ENCODE measurements at regions not wholly inside any gene's neighbourhood (a gene's known extent, or its start where the extent isn't known, plus 50 kb on each side); places are given as distances from the start of the nearest gene placed in this dataset.

DNA sequence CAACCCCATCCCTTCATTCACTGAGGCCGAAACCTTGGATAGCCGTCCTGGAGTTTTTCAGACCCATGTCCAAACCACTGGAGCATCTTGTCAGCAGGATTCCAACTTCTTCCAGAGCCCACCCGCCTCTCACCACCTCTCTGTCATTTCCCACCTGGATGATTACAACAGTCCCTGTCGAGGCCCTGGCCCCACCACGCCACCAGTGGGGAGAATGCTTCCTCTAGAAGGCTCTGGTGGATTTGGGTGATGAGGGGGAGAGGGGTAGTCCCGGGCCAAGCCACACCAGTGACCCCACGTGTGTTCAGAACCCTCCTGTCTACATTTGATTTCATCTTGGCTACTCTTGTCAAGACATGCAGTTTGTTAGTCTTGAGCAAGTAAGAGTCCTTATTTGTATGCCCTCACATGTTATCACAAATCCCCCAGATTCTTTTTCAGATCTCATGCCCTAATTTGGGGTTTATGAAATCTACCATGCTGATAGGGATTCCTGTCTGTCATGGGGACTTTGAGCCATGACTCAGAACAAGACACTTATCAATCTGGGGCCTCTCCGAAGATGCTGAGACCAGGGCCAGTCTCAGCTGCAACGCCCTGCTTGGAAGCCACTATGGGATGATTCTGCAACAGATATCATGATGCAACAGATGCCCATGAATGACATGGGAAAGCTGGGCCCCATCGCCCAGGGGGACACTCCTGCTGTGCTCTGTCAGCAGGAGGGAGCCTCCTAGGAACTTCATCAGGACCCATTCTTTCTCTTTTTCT is 186.1 kb downstream of the ZFP36L2 start:
- BruUV-seq (replicated peaks) = no TSS peak
- Mint-ChIP-seq H3K9me3 (ENCODE audit: low read depth, unreplicated experiment) (no peaks in the 10 kb centered on the region), H3K36me3 (ENCODE audit: insufficient read depth, unreplicated experiment) (no peaks in the 10 kb centered on the region), H3K4me3 (ENCODE audit: low read depth, unreplicated experiment) (no peak overlapping the region), H3K27ac (ENCODE audit: unreplicated experiment) (no peak overlapping the region), H3K27me3 (ENCODE audit: unreplicated experiment) (no peaks in the 10 kb centered on the region), H3K4me1 (ENCODE audit: low read depth, unreplicated experiment) (peaks cover 10% of the 10 kb centered on the region)
- CTCF ChIA-PET = no interaction called here
- no peak for DNase-seq
- TF ChIP-seq, protein P1, sequence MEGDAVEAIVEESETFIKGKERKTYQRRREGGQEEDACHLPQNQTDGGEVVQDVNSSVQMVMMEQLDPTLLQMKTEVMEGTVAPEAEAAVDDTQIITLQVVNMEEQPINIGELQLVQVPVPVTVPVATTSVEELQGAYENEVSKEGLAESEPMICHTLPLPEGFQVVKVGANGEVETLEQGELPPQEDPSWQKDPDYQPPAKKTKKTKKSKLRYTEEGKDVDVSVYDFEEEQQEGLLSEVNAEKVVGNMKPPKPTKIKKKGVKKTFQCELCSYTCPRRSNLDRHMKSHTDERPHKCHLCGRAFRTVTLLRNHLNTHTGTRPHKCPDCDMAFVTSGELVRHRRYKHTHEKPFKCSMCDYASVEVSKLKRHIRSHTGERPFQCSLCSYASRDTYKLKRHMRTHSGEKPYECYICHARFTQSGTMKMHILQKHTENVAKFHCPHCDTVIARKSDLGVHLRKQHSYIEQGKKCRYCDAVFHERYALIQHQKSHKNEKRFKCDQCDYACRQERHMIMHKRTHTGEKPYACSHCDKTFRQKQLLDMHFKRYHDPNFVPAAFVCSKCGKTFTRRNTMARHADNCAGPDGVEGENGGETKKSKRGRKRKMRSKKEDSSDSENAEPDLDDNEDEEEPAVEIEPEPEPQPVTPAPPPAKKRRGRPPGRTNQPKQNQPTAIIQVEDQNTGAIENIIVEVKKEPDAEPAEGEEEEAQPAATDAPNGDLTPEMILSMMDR (IDR thresholded peaks at IDR 0.05; ENCODE audit: unreplicated experiment) = no peak
- intact Hi-C loops (cut with micrococcal nuclease; ENCODE audit: unreplicated experiment) = no loop called here

DNA sequence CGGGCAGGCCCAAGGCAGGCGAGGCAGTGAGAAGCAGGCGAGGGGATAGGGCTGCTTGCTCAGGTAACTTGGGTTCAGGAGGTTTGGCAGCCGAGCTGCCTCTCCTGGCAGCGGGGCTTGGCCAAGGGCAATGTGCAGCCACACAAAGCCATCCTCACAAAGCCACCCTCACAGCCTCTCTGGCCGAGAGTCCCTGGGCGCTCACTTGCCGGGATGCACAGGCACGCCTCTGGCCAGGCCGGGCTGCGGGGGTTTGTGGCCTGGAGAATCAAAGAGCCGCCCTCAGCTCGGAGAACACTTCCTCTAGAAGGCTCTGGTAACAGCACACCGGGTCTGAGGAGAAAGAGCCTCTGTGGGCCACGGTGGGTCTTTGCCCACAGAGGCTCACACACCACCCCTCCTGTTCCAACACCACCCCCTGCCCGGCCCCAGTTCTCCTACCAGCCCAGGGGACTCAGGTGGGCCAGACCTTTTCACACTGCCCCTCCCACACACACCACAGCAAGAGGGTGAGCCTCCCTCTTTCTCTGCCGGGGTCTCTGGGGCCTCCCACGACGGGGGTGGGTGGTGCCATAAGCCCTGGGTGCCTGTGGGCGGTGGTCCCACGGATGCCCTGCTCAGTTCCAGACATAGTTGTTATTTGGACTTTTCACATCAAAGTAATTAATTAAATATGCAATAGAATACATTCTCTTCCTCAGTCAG is 186.9 kb downstream of the ZFP36L2 start:
- intact Hi-C loops (cut with micrococcal nuclease; ENCODE audit: unreplicated experiment) = no loop called here
- Mint-ChIP-seq H3K27me3 (ENCODE audit: unreplicated experiment) (no peaks in the 10 kb centered on the region), H3K4me3 (ENCODE audit: low read depth, unreplicated experiment) (no peak overlapping the region), H3K4me1 (ENCODE audit: low read depth, unreplicated experiment) (peaks cover 10% of the 10 kb centered on the region), H3K27ac (ENCODE audit: unreplicated experiment) (no peak overlapping the region), H3K36me3 (ENCODE audit: insufficient read depth, unreplicated experiment) (no peaks in the 10 kb centered on the region), H3K9me3 (ENCODE audit: low read depth, unreplicated experiment) (no peaks in the 10 kb centered on the region)
- TF ChIP-seq, protein P1 (IDR thresholded peaks at IDR 0.05; ENCODE audit: unreplicated experiment) = no peak
- CTCF ChIA-PET = no interaction called here
- DNase-seq = no peak
- BruUV-seq (replicated peaks) = no TSS peak

DNA sequence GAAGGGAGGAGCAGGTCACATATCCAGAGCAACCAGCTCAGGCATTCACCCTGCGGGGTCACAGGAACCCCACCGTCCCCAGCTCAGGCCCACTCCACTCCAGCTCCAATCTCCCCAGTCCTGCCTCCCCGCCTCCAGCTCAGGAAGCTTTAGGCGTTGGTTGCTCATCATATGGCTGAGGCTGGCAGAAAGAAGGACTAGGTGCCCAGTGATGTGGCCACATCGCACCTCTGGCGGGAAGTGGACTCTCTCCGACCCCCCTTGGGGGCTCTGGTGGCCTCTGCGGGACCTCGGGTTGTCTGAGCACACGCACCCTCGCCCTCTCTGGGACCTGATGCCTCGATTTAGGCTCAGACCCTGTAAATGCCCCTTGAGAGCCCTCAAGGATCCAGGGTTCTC is 187.7 kb downstream of the ZFP36L2 start:
- intact Hi-C loops (cut with micrococcal nuclease; ENCODE audit: unreplicated experiment) = no loop called here
- peaks cover 10% of the 10 kb centered on the region for H3K4me1 Mint-ChIP-seq (ENCODE audit: low read depth, unreplicated experiment)
- H3K36me3 Mint-ChIP-seq (ENCODE audit: insufficient read depth, unreplicated experiment) = no peaks in the 10 kb centered on the region
- CTCF ChIA-PET = no interaction called here
- H3K27me3 Mint-ChIP-seq (ENCODE audit: unreplicated experiment) = no peaks in the 10 kb centered on the region
- no peaks in the 10 kb centered on the region for H3K9me3 Mint-ChIP-seq (ENCODE audit: low read depth, unreplicated experiment)
- H3K27ac Mint-ChIP-seq (ENCODE audit: unreplicated experiment) = no peak overlapping the region
- TF ChIP-seq, protein P1 (IDR thresholded peaks at IDR 0.05; ENCODE audit: unreplicated experiment) = no peak
- no TSS peak for BruUV-seq (replicated peaks)
- no peak for DNase-seq
- no peak overlapping the region for H3K4me3 Mint-ChIP-seq (ENCODE audit: low read depth, unreplicated experiment)

DNA sequence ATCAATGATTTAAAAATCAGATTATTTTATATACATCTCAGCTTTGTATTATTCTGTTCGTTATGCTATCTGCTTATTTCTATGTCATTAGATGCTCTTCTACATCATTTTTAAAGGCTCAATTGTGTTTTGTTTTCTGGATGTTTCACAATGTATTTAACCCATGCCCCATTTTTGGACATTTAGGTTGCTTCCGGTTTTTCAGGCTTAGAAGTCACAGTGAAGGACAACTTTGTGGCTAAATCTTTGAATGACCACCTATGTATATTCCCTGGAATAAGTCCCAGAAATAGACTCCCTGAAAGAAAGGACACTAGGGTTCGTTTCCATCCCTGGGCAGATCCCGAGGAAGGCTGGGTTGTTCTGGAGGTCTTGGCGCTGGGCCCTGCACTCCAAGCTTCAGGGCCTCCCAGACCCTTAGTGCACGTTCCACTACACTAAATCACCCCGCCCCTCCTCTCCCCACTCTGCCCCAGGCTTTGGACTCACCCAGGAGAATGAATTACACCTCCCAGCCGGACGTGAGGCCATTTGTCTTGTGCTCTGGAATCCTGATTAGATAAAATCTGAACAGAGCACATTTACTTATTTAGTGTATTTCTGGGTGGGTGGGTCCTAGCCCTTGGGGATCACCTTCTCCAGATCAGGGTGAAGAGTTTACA is 188.2 kb downstream of the ZFP36L2 start:
- no peak for DNase-seq
- intact Hi-C loops (cut with micrococcal nuclease; ENCODE audit: unreplicated experiment) = no loop called here
- CTCF ChIA-PET = interaction anchor here (1.2 kb wide), 1 partner anchor 13 kb away, joined by 4 read pairs; no protein-coding TSS in a partner anchor
- H3K9me3 Mint-ChIP-seq (ENCODE audit: low read depth, unreplicated experiment) = no peaks in the 10 kb centered on the region
- H3K4me3 Mint-ChIP-seq (ENCODE audit: low read depth, unreplicated experiment) = no peak overlapping the region
- no peaks in the 10 kb centered on the region for H3K27me3 Mint-ChIP-seq (ENCODE audit: unreplicated experiment)
- peaks cover 10% of the 10 kb centered on the region for H3K4me1 Mint-ChIP-seq (ENCODE audit: low read depth, unreplicated experiment)
- TF ChIP-seq, protein P1 (IDR thresholded peaks at IDR 0.05; ENCODE audit: unreplicated experiment) = no peak
- BruUV-seq (replicated peaks) = no TSS peak
- H3K27ac Mint-ChIP-seq (ENCODE audit: unreplicated experiment) = no peak overlapping the region
- no peaks in the 10 kb centered on the region for H3K36me3 Mint-ChIP-seq (ENCODE audit: insufficient read depth, unreplicated experiment)

All from Calu3 (cell line).